CD14-positive monocyte (primary cell): ENCODE measurements at regions not wholly inside any gene's neighbourhood (a gene's known extent, or its start where the extent isn't known, plus 50 kb on each side); places are given as distances from the start of the nearest gene placed in this dataset.

ENCODE experiments used
- DNase-seq, 3 donors: peaks; one replicate each; pipeline ENCODE4 v3.0.0-alpha.2; 2011 to 2022
- H2AFZ ChIP-seq: 2 replicates; pipeline ENCODE4 v1.6.0; 2012; ENCODE audit warnings: mild to moderate bottlenecking, low read depth, low read length, inconsistent platforms; ENCODE audit not compliant: insufficient read depth, poor library complexity, severe bottlenecking
- H3K27ac ChIP-seq, 2 donors: 1 replicate in 1 of 2; 2 replicates in 1 of 2; pipeline ENCODE4 v1.5.1; 2012 to 2013; ENCODE audit warnings: low read length in 2 of 2, control low read depth in 1 of 2, inconsistent platforms in 1 of 2, low read depth in 1 of 2, mild to moderate bottlenecking in 1 of 2
- H3K27me3 ChIP-seq, 2 donors: one replicate each; pipeline versions ENCODE4 v1.6.0 to v1.6.1; 2011 to 2013; ENCODE audit warnings: low read length in 2 of 2; ENCODE audit not compliant: control insufficient read depth in 2 of 2, insufficient read depth in 2 of 2
- H3K36me3 ChIP-seq, 2 donors: replicated peaks in 1 of 2; 1 replicate in 1 of 2; 2 replicates in 1 of 2; pipeline versions ENCODE4 v1.5.1 to v1.6.1; 2012 to 2013; ENCODE audit warnings: low read length in 2 of 2, control low read depth in 1 of 2, inconsistent platforms in 1 of 2, mild to moderate bottlenecking in 1 of 2; ENCODE audit not compliant: insufficient read depth in 2 of 2, control insufficient read depth in 1 of 2
- H3K4me1 ChIP-seq, 2 donors: 1 replicate in 1 of 2; 2 replicates in 1 of 2; pipeline versions ENCODE4 v1.5.1 to v1.6.1; 2012 to 2013; ENCODE audit warnings: low read length in 2 of 2, control low read depth in 1 of 2, inconsistent platforms in 1 of 2, mild to moderate bottlenecking in 1 of 2, moderate library complexity in 1 of 2; ENCODE audit not compliant: insufficient read depth in 2 of 2, control insufficient read depth in 1 of 2
- H3K4me2 ChIP-seq: replicated peaks from 2 replicates; pipeline ENCODE3; 2012; ENCODE audit warnings: low read length, moderate library complexity, mild to moderate bottlenecking; ENCODE audit not compliant: poor library complexity, severe bottlenecking; ENCODE audit errors: extremely low read depth
- H3K4me3 ChIP-seq, 3 experiments: fragments of 200-600 bp in 1 of 3; sonication (generic) in 1 of 3; replicated peaks in 1 of 3; 1 replicate in 2 of 3; 2 replicates in 1 of 3; pipeline ENCODE4 v1.5.1; 2011 to 2013; ENCODE audit warnings: low read length in 3 of 3, mild to moderate bottlenecking in 3 of 3, control low read depth in 2 of 3, low read depth in 2 of 3, inconsistent platforms in 1 of 3, moderate library complexity in 1 of 3
- H3K79me2 ChIP-seq: 2 replicates; pipeline ENCODE4 v1.6.0; 2012; ENCODE audit warnings: mild to moderate bottlenecking, control low read depth, inconsistent platforms, low read length, moderate library complexity; ENCODE audit not compliant: insufficient read depth
- H3K9ac ChIP-seq: 2 replicates; pipeline ENCODE4 v1.6.0; 2017; ENCODE audit warnings: low read length, mild to moderate bottlenecking; ENCODE audit not compliant: insufficient read depth, poor library complexity, severe bottlenecking
- H3K9me3 ChIP-seq, 2 donors: replicated peaks in 1 of 2; 1 replicate in 1 of 2; 2 replicates in 1 of 2; pipeline versions ENCODE4 v1.5.1 to v1.6.1; 2012 to 2013; ENCODE audit warnings: low read length in 2 of 2, control low read depth in 1 of 2; ENCODE audit not compliant: control insufficient read depth in 1 of 2, insufficient read depth in 1 of 2
- H4K20me1 ChIP-seq: 2 replicates; pipeline ENCODE4 v1.6.0; 2012; ENCODE audit warnings: mild to moderate bottlenecking, low read length, control low read depth, moderate library complexity; ENCODE audit not compliant: insufficient read depth
- H3K27ac Mint-ChIP-seq, 7 donors: one replicate each; pipeline ENCODE4 v1.8.0; 2020; ENCODE audit warnings: mild to moderate bottlenecking in 7 of 7, mixed read lengths in 7 of 7, moderate library complexity in 6 of 7, inconsistent platforms in 2 of 7
- H3K27me3 Mint-ChIP-seq, 3 donors: one replicate each; pipeline ENCODE4 v1.8.0; 2021 to 2022; ENCODE audit warnings: low read depth in 3 of 3, mild to moderate bottlenecking in 3 of 3, mixed read lengths in 3 of 3, moderate library complexity in 3 of 3, inconsistent platforms in 1 of 3
- H3K36me3 Mint-ChIP-seq, 2 donors: one replicate each; pipeline ENCODE4 v1.8.0; 2020; ENCODE audit warnings: mixed read lengths in 2 of 2, inconsistent platforms in 1 of 2, mild to moderate bottlenecking in 1 of 2
- H3K4me1 Mint-ChIP-seq: one replicate; pipeline ENCODE4 v1.8.0; 2020; ENCODE audit warnings: mild to moderate bottlenecking, mixed read lengths
- H3K4me3 Mint-ChIP-seq, 2 donors: one replicate each; pipeline ENCODE4 v1.8.0; 2020; ENCODE audit warnings: mild to moderate bottlenecking in 2 of 2, mixed read lengths in 2 of 2, moderate library complexity in 1 of 2
- H3K9me3 Mint-ChIP-seq, 7 donors: one replicate each; pipeline ENCODE4 v1.8.0; 2020 to 2022; ENCODE audit warnings: mixed read lengths in 7 of 7, mild to moderate bottlenecking in 6 of 7, moderate library complexity in 6 of 7, inconsistent platforms in 2 of 7
- WGBS: methylation state at CpG from one replicate; pipeline ENCODE4 v1.1.5; 2013; ENCODE audit warnings: missing lambda C conversion rate; ENCODE audit not compliant: insufficient coverage; 5-methylcytosine and 5-hydroxymethylcytosine counted together
- intact Hi-C, 2 donors: fragments of 100-400 bp; cut with micrococcal nuclease; formaldehyde crosslinking; loops; one replicate each; pipeline versions ENCODE4 v1.15.0 to v1.15.1; 2023
- TF ChIP-seq, protein P1 (sequence below): fragments of 200-600 bp; IDR thresholded peaks from one replicate; pipeline ENCODE4 v1.8.0; 2022; ENCODE audit warnings: antibody characterized with exemption, mild to moderate bottlenecking

DNA sequence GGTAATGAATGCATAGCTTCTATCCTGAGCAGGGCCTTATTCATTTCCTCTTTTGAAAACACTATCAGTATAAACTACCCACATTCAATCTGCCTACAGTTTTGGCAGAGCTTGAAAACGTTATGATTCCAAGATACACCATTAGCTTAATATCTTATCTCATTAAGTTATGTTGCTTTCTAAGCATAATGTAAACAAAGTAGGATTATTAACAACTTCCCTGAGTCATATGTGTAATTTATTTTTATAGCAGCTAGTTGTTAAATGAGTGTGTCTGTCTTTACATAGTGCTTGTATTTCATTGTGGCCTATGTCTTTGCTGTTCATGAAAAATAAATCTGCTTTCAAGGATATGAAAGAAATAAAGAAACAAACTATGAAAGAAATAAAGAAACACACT is 106.2 kb upstream of the DLX6 start:
- Mint-ChIP-seq H3K27ac (no peak overlapping the region), H3K36me3 (no peaks in the 10 kb centered on the region), H3K27me3 (peaks cover 0 to 3% (median 2%) of the 10 kb centered on the region in 3 donors), H3K9me3 (peaks cover 0 to 8% (median 0%) of the 10 kb centered on the region in 7 donors), H3K4me3 (no peak overlapping the region), H3K4me1 (no peaks in the 10 kb centered on the region)
- Histone ChIP-seq H4K20me1 (no peaks in the 10 kb centered on the region), H3K27ac (no peak overlapping the region), H3K9me3 (no peaks in the 10 kb centered on the region), H3K79me2 (no peaks in the 10 kb centered on the region), H3K36me3 (no peaks in the 10 kb centered on the region), H3K27me3 (no peaks in the 10 kb centered on the region), H2AFZ (no peak overlapping the region), H3K4me3 (no peak overlapping the region), H3K9ac (no peak overlapping the region), H3K4me2 (no peak overlapping the region), H3K4me1 (no peaks in the 10 kb centered on the region)
- intact Hi-C loops = no loop called here
- whole genome bisulfite sequencing = no CpG with 5 or more reads among the region's 1 CpG
- DNase-seq = no peak
- TF ChIP-seq, protein P1, sequence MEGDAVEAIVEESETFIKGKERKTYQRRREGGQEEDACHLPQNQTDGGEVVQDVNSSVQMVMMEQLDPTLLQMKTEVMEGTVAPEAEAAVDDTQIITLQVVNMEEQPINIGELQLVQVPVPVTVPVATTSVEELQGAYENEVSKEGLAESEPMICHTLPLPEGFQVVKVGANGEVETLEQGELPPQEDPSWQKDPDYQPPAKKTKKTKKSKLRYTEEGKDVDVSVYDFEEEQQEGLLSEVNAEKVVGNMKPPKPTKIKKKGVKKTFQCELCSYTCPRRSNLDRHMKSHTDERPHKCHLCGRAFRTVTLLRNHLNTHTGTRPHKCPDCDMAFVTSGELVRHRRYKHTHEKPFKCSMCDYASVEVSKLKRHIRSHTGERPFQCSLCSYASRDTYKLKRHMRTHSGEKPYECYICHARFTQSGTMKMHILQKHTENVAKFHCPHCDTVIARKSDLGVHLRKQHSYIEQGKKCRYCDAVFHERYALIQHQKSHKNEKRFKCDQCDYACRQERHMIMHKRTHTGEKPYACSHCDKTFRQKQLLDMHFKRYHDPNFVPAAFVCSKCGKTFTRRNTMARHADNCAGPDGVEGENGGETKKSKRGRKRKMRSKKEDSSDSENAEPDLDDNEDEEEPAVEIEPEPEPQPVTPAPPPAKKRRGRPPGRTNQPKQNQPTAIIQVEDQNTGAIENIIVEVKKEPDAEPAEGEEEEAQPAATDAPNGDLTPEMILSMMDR = no peak

DNA sequence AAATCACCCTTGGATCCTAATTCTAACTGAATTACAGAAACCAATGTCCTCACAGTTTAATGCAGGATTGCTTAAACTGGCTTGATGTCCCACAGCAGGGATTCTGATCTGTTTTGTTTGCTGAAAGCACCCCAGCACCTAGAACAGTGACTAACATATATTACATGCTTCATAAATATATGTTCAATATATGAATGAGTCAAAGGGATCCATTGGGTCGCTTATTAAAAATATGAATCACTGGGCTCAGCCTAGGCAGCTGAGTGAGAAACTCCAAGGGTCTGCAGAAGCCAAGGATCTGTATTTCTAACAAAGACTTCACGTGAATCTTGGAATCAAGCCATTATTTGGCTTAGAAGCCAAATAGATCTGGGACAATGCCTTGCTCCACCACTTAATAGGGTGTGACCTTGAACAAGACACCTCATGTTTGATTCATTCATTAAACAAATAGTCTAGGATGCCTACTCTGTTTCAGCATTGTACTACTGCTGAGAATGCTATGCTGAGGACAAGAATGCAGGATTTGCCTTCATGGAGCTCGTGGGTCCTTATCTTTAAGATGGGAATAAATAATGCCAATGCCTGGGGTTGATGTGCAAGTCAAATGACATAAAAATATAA is 103.4 kb upstream of the DLX6 start:
- Mint-ChIP-seq H3K27me3 (peaks cover 0 to 3% (median 2%) of the 10 kb centered on the region in 3 donors), H3K9me3 (peaks cover 0 to 9% (median 0%) of the 10 kb centered on the region in 7 donors), H3K4me1 (no peaks in the 10 kb centered on the region), H3K27ac (no peak overlapping the region), H3K36me3 (no peaks in the 10 kb centered on the region), H3K4me3 (no peak overlapping the region)
- DNase-seq = no peak
- Histone ChIP-seq H3K79me2 (no peaks in the 10 kb centered on the region), H2AFZ (no peak overlapping the region), H3K27ac (no peak overlapping the region), H3K36me3 (no peaks in the 10 kb centered on the region), H3K4me1 (no peaks in the 10 kb centered on the region), H3K27me3 (no peaks in the 10 kb centered on the region), H4K20me1 (no peaks in the 10 kb centered on the region), H3K4me3 (no peak overlapping the region), H3K9ac (no peak overlapping the region), H3K4me2 (no peak overlapping the region), H3K9me3 (no peaks in the 10 kb centered on the region)
- 85% methylated on average over 2 of the region's 3 CpGs for WGBS
- TF ChIP-seq, protein P1 = no peak
- intact Hi-C loops = no loop called here
